ENCODE measurements at regions not wholly inside any gene's neighbourhood (a gene's known extent, or its start where the extent isn't known, plus 50 kb on each side); places are given as distances from the start of the nearest gene placed in this dataset.

GRCh38 chr21:14755086-14755485 lies 209.0 kb upstream of the SAMSN1 start:
- Histone ChIP-seq H4K20me1 (ENCODE audit: control insufficient read depth, insufficient read depth) (no peaks in the 10 kb centered on the region), H3K27me3 (replicated peaks in 1 of 2; ENCODE audit: control insufficient read depth in 2 of 2, insufficient read depth in 2 of 2, low read length in 1 of 2) (no peaks in the 10 kb centered on the region), H3K79me2 (ENCODE audit: control insufficient read depth, insufficient read depth, low read length) (no peaks in the 10 kb centered on the region), H3K9me3 (replicated peaks; ENCODE audit: control insufficient read depth, insufficient read depth, low read length) (no peaks in the 10 kb centered on the region; the same call in 1 of the 3 replicates), H3K4me1 (ENCODE audit: control insufficient read depth, insufficient read depth, low read length) (0 out of 2 replicates have a peak, but pooled peaks cover 3% of the 10 kb centered on the region), H3K27ac (ENCODE audit: control insufficient read depth, insufficient read depth) (no peak overlapping the region), H3K4me3 (no peak overlapping the region), H3K36me3 (ENCODE audit: control insufficient read depth in 2 of 2, insufficient read depth in 2 of 2, low read length in 1 of 2) (no peaks in the 10 kb centered on the region), H3K4me2 (ENCODE audit: control insufficient read depth, insufficient read depth) (no peak overlapping the region), H2AFZ (ENCODE audit: control insufficient read depth, low read depth, low read length) (no peak overlapping the region), H3K9ac (ENCODE audit: control insufficient read depth, insufficient read depth, low read length) (no peak overlapping the region)
- no peak for TF ChIP-seq SMARCA5 (IDR thresholded peaks at IDR 0.05)
- no peak for TF ChIP-seq CREM (IDR thresholded peaks at IDR 0.05; ENCODE audit: low read depth)
- no peak for TF ChIP-seq RAD21 (IDR thresholded peaks at IDR 0.05; ENCODE audit: insufficient read depth, low read depth, low read length)
- no peak for TF ChIP-seq STAT1 (conservative IDR thresholded peaks at IDR 0.05)
- TF ChIP-seq JUND (IDR thresholded peaks at IDR 0.05; ENCODE audit: low read depth, low read length), result no peak
- no peak for TF ChIP-seq RFX5 (IDR thresholded peaks at IDR 0.05; ENCODE audit: low read depth, low read length)
- TF ChIP-seq BCL3 (IDR thresholded peaks at IDR 0.05; ENCODE audit: borderline replicate concordance, insufficient read depth, low read depth, low read length, poor library complexity, severe bottlenecking), result no peak
- TF ChIP-seq ATF7 (IDR thresholded peaks at IDR 0.05; ENCODE audit: low read depth), result no peak
- TF ChIP-seq PML (IDR thresholded peaks at IDR 0.05; ENCODE audit: low read length), result no peak
- TF ChIP-seq BRCA1 (IDR thresholded peaks at IDR 0.05; ENCODE audit: low read depth, low read length), result no peak
- TF ChIP-seq RBBP5 (conservative IDR thresholded peaks at IDR 0.05), result no peak
- TF ChIP-seq IKZF2 (IDR thresholded peaks at IDR 0.05), result no peak
- TF ChIP-seq CEBPZ (IDR thresholded peaks at IDR 0.05; ENCODE audit: low read depth, low read length), result no peak
- no peak for TF ChIP-seq NFXL1 (IDR thresholded peaks at IDR 0.05; ENCODE audit: borderline replicate concordance)
- no peak for TF ChIP-seq CBX3 (IDR thresholded peaks at IDR 0.05; ENCODE audit: borderline replicate concordance, low read depth)
- CTCF ChIA-PET, result interaction anchor here (0.6 to 2.0 kb wide), 2 partner anchors 17 to 529 kb away, joined by 3 to 5 read pairs; no protein-coding TSS in a partner anchor
- RAD21 ChIA-PET (ENCODE audit: unreplicated experiment), result interaction anchor here (1.2 kb wide), 1 partner anchor 22 kb away, joined by 4 read pairs; no protein-coding TSS in a partner anchor
- no peak for ATAC-seq
- SMC1A ChIA-PET (ENCODE audit: uncharacterized antibody, unreplicated experiment), result interaction anchor here (1.7 kb wide), 1 partner anchor 19 kb away, joined by 6 read pairs; no protein-coding TSS in a partner anchor
- no peak for FAIRE-seq
- intact Hi-C loops (cut with micrococcal nuclease; ENCODE audit: unreplicated experiment) (no loop called here), in situ Hi-C loops (cut with MboI) (no loop called here)
- WGBS (ENCODE audit: insufficient coverage, insufficient replicate concordance, low lambda C conversion rate, missing lambda C conversion rate), result 79% methylated on average over 1 of the region's 1 CpG
- no TSS peak for BruUV-seq (replicated peaks)
- POLR2A ChIA-PET, result no interaction called here
- no peak for DNase-seq (ENCODE audit: low read depth, low spot score)
